ENCODE measurements at regions not wholly inside any gene's neighbourhood (a gene's known extent, or its start where the extent isn't known, plus 50 kb on each side); places are given as distances from the start of the nearest gene placed in this dataset.

DNA sequence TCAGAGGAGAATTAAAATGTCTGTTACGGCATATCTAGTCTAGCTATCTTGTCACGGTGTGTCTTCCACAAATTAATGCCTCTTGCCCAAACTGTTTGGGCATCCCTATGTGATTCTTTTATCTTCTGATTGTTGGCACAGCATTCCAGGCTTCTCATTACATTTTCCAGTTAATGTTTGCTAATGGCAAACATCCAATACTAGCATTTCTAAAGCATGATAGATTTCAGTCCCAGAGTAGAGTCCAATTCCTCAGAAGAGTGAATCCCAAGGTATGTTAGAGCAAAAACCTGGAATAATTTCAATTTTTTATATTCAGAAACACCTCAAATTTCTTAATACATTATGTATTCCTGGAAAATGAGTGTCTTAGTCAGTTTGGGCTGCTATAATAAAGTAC is 684.5 kb upstream of the SLITRK1 start:
- TF ChIP-seq, protein P1, sequence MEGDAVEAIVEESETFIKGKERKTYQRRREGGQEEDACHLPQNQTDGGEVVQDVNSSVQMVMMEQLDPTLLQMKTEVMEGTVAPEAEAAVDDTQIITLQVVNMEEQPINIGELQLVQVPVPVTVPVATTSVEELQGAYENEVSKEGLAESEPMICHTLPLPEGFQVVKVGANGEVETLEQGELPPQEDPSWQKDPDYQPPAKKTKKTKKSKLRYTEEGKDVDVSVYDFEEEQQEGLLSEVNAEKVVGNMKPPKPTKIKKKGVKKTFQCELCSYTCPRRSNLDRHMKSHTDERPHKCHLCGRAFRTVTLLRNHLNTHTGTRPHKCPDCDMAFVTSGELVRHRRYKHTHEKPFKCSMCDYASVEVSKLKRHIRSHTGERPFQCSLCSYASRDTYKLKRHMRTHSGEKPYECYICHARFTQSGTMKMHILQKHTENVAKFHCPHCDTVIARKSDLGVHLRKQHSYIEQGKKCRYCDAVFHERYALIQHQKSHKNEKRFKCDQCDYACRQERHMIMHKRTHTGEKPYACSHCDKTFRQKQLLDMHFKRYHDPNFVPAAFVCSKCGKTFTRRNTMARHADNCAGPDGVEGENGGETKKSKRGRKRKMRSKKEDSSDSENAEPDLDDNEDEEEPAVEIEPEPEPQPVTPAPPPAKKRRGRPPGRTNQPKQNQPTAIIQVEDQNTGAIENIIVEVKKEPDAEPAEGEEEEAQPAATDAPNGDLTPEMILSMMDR (IDR thresholded peaks at IDR 0.05): no peak
- no peak for TF ChIP-seq EZH2 (IDR thresholded peaks at IDR 0.05; ENCODE audit: borderline replicate concordance, insufficient read depth, low read depth, low read length, poor library complexity, severe bottlenecking)

Measured in B cell (primary cell).